ENCODE measurements at regions not wholly inside any gene's neighbourhood (a gene's known extent, or its start where the extent isn't known, plus 50 kb on each side); places are given as distances from the start of the nearest gene placed in this dataset.

GRCh38 chr14:89484051-89484844 lies 67.2 kb upstream of the FOXN3 start:
- intact Hi-C loops (cut with DNase I), result loop anchor here in 1 of 10 donors (5.0 kb wide), 1 partner anchor 57 kb away; no protein-coding TSS in a partner anchor
- H3K27ac ChIP-seq, result peak overlapping the region in 1 of 10 donors; percentile 89
- no peak for DNase-seq
- TF ChIP-seq CTCF (IDR thresholded peaks at IDR 0.05), result no peak
- H3K9me3 ChIP-seq, result no peaks in the 10 kb centered on the region
- no peak for ATAC-seq
- peaks cover 0 to 1% (median 0%) of the 10 kb centered on the region in 9 donors for H3K36me3 ChIP-seq
- no peak overlapping the region for H3K4me3 ChIP-seq
- WGBS, 2 donors, result 96% methylated on average over 9 of the region's 9 CpGs
- H3K27me3 ChIP-seq, result no peaks in the 10 kb centered on the region
- peaks cover 0 to 51% (median 4%) of the 10 kb centered on the region in 9 donors for H3K4me1 ChIP-seq

GRCh38 chr14:89481196-89481595 lies 64.2 kb upstream of the FOXN3 start:
- no peaks in the 10 kb centered on the region for H3K9me3 ChIP-seq
- no peak overlapping the region for H3K4me3 ChIP-seq
- peak; percentile 70 to 93 (median 82) for ATAC-seq
- intact Hi-C loops (cut with DNase I), result loop anchor here in 1 of 10 donors (5.0 kb wide), 1 partner anchor 54 kb away; no protein-coding TSS in a partner anchor
- DNase-seq, result peak; percentile 42 to 64
- H3K27me3 ChIP-seq, result no peaks in the 10 kb centered on the region
- H3K4me1 ChIP-seq, result peaks cover 0 to 39% (median 6%) of the 10 kb centered on the region in 9 donors
- no peak for TF ChIP-seq CTCF (IDR thresholded peaks at IDR 0.05)
- WGBS, 2 donors, result 52 to 60% methylated on average over 11 of the region's 11 CpGs
- H3K36me3 ChIP-seq, result peaks cover 0 to 5% (median 0%) of the 10 kb centered on the region in 9 donors
- H3K27ac ChIP-seq, result peak overlapping the region in 6 of 10 donors; percentile 41 to 70 (median 58)

GRCh38 chr14:89480278-89480677 lies 63.2 kb upstream of the FOXN3 start:
- peak overlapping the region in 3 of 10 donors; percentile 47 to 63 (median 53) for H3K27ac ChIP-seq
- no peaks in the 10 kb centered on the region for H3K9me3 ChIP-seq
- DNase-seq, result no peak
- no peak for ATAC-seq
- TF ChIP-seq CTCF (IDR thresholded peaks at IDR 0.05), result no peak
- H3K4me3 ChIP-seq, result no peak overlapping the region
- intact Hi-C loops (cut with DNase I), result loop anchor here in 1 of 10 donors (5.0 kb wide), 1 partner anchor 53 kb away; no protein-coding TSS in a partner anchor
- no peaks in the 10 kb centered on the region for H3K27me3 ChIP-seq
- 96 to 99% methylated on average over 6 of the region's 6 CpGs for WGBS, 2 donors
- H3K4me1 ChIP-seq, result peaks cover 0 to 29% (median 6%) of the 10 kb centered on the region in 9 donors
- peaks cover 0 to 5% (median 0%) of the 10 kb centered on the region in 9 donors for H3K36me3 ChIP-seq

- DNase-seq, result no peak
- no peaks in the 10 kb centered on the region for H3K9me3 ChIP-seq
- no peak for TF ChIP-seq CTCF (IDR thresholded peaks at IDR 0.05)
- H3K4me1 ChIP-seq, result peaks cover 0 to 25% (median 6%) of the 10 kb centered on the region in 9 donors
- peaks cover 0 to 5% (median 0%) of the 10 kb centered on the region in 9 donors for H3K36me3 ChIP-seq
- H3K4me3 ChIP-seq, result no peak overlapping the region
- 94 to 96% methylated on average over 6 of the region's 6 CpGs for WGBS, 2 donors
- no peak for ATAC-seq
- H3K27ac ChIP-seq, result peak overlapping the region in 1 of 10 donors; percentile 20
- intact Hi-C loops (cut with DNase I), result loop anchor here in 1 of 10 donors (5.0 kb wide), 1 partner anchor 53 kb away; no protein-coding TSS in a partner anchor
- no peaks in the 10 kb centered on the region for H3K27me3 ChIP-seq
Observed at GRCh38 chr14:89479802-89480201, 62.8 kb upstream of the FOXN3 start.
